H1 (cell line): ENCODE measurements at regions not wholly inside any gene's neighbourhood (a gene's known extent, or its start where the extent isn't known, plus 50 kb on each side); places are given as distances from the start of the nearest gene placed in this dataset.

Source experiments
- CTCF ChIA-PET: fragments of 300-600 bp; sonication (Branson Sonifier 250); formaldehyde crosslinking; loops from one replicate; lab custom pipeline; 2021; ENCODE audit not compliant: partially characterized antibody; lab: Charles Lee
- POLR2A ChIA-PET: fragments of 300-600 bp; sonication (Branson Sonifier 250); formaldehyde crosslinking; loops from one replicate; lab custom pipeline; 2021; ENCODE audit warnings: inconsistent platforms; ENCODE audit not compliant: partially characterized antibody; lab: Charles Lee
- DNase-seq, 2 experiments: peaks; one replicate each; pipeline versions ENCODE4 v3.0.0 to v3.0.0-alpha.2; 2010 to 2022; ENCODE audit warnings: low spot score in 2 of 2, low read depth in 1 of 2, mixed read lengths in 1 of 2
- FAIRE-seq: peaks from 2 replicates; lab custom pipeline; 2011; peaks lifted over from hg19 to GRCh38; lab: Jason Lieb, UNC
- H2AFZ ChIP-seq: 2 replicates; pipeline ENCODE4 v1.8.1; 2012; ENCODE audit warnings: low read length, inconsistent platforms
- H2AK5ac ChIP-seq: 2 replicates; pipeline ENCODE4 v1.6.1; 2013; ENCODE audit warnings: low read depth, low read length
- H2BK120ac ChIP-seq: replicated peaks from 2 replicates; pipeline ENCODE3; 2013; ENCODE audit warnings: low read depth, low read length, inconsistent platforms
- H2BK12ac ChIP-seq: 2 replicates; pipeline ENCODE4 v1.6.1; 2013; ENCODE audit warnings: low read depth, low read length
- H2BK15ac ChIP-seq: 2 replicates; pipeline ENCODE4 v1.6.1; 2013; ENCODE audit warnings: low read length
- H2BK20ac ChIP-seq: 2 replicates; pipeline ENCODE4 v1.6.1; 2013; ENCODE audit warnings: low read length
- H2BK5ac ChIP-seq: 2 replicates; pipeline ENCODE4 v1.6.1; 2013; ENCODE audit warnings: low read depth, low read length
- H3K14ac ChIP-seq: 2 replicates; pipeline ENCODE4 v1.6.1; 2013; ENCODE audit warnings: inconsistent platforms; ENCODE audit not compliant: insufficient read length
- H3K18ac ChIP-seq: 2 replicates; pipeline ENCODE4 v1.6.1; 2013; ENCODE audit warnings: low read length; ENCODE audit errors: extremely low read depth
- H3K23ac ChIP-seq: 2 replicates; pipeline ENCODE4 v1.6.1; 2013; ENCODE audit warnings: inconsistent platforms; ENCODE audit not compliant: insufficient read length
- H3K23me2 ChIP-seq: 2 replicates; pipeline ENCODE4 v1.6.1; 2013; ENCODE audit warnings: low read depth, low read length
- H3K27ac ChIP-seq: 2 replicates; pipeline ENCODE4 v1.6.1; 2011; ENCODE audit warnings: low read depth, low read length, inconsistent platforms
- H3K27me3 ChIP-seq, 4 experiments: replicated peaks in 1 of 4; 1 replicate in 1 of 4; 2 replicates in 3 of 4; pipeline versions ENCODE4 v1.6.1 to v1.8.1; 2011 to 2013; ENCODE audit warnings: low read length in 3 of 4, mild to moderate bottlenecking in 3 of 4, inconsistent platforms in 2 of 4, mixed read lengths in 2 of 4, moderate library complexity in 1 of 4; ENCODE audit not compliant: control insufficient read depth in 3 of 4, insufficient read depth in 3 of 4; ENCODE audit errors: extremely low read depth in 1 of 4
- H3K36me3 ChIP-seq, 4 experiments: 2 replicates each; pipeline versions ENCODE4 v1.6.1 to v1.8.1; 2011 to 2013; ENCODE audit warnings: mild to moderate bottlenecking in 4 of 4, low read length in 3 of 4, moderate library complexity in 2 of 4, control low read depth in 1 of 4, inconsistent platforms in 1 of 4; ENCODE audit not compliant: insufficient read depth in 4 of 4, control insufficient read depth in 2 of 4
- H3K4ac ChIP-seq: replicated peaks from 2 replicates; pipeline ENCODE3; 2013; ENCODE audit warnings: low read length, low read depth, mixed read lengths, inconsistent platforms; ENCODE audit not compliant: insufficient read length
- H3K4me1 ChIP-seq, 4 experiments: replicated peaks in 1 of 4; 1 replicate in 1 of 4; 2 replicates in 3 of 4; pipeline versions ENCODE4 v1.6.1 to v1.8.1; 2011 to 2013; ENCODE audit warnings: low read length in 3 of 4, inconsistent platforms in 2 of 4, mixed read lengths in 1 of 4; ENCODE audit not compliant: insufficient read depth in 4 of 4, control insufficient read depth in 3 of 4
- H3K4me2 ChIP-seq, 2 experiments: 2 replicates each; pipeline versions ENCODE4 v1.6.1 to v1.8.1; 2011 to 2013; ENCODE audit warnings: low read depth in 2 of 2, low read length in 2 of 2, control low read depth in 1 of 2, inconsistent platforms in 1 of 2, mild to moderate bottlenecking in 1 of 2; ENCODE audit not compliant: insufficient read depth in 1 of 2
- H3K4me3 ChIP-seq, 4 experiments: fragments of 200-600, 300-600 bp in 1 of 4; sonication (generic), shearing (Covaris generic), sonication (Bioruptor Twin) in 1 of 4; 2 replicates each; pipeline versions ENCODE4 v1.5.1 to v1.8.1; 2011 to 2016; ENCODE audit warnings: low read length in 4 of 4, low read depth in 3 of 4, control low read depth in 2 of 4, inconsistent platforms in 2 of 4, mild to moderate bottlenecking in 2 of 4, mixed read lengths in 1 of 4, moderate library complexity in 1 of 4; ENCODE audit not compliant: insufficient read depth in 2 of 4; ENCODE audit errors: extremely low read depth in 1 of 4
- H3K56ac ChIP-seq: replicated peaks from 2 replicates; pipeline ENCODE3; 2013; ENCODE audit warnings: low read depth, mild to moderate bottlenecking, mixed read lengths, low read length, inconsistent platforms; ENCODE audit not compliant: insufficient read length
- H3K79me1 ChIP-seq: 2 replicates; pipeline ENCODE4 v1.6.1; 2013; ENCODE audit warnings: low read depth, low read length, control low read depth
- H3K79me2 ChIP-seq, 2 experiments: 2 replicates each; pipeline versions ENCODE4 v1.6.1 to v1.8.1; 2012 to 2013; ENCODE audit warnings: low read length in 2 of 2, mild to moderate bottlenecking in 2 of 2, inconsistent platforms in 1 of 2; ENCODE audit not compliant: insufficient read depth in 2 of 2, control insufficient read depth in 1 of 2
- H3K9ac ChIP-seq, 4 experiments: replicated peaks in 1 of 4; 1 replicate in 1 of 4; 2 replicates in 3 of 4; pipeline versions ENCODE4 v1.6.1 to v1.8.1; 2011 to 2013; ENCODE audit warnings: low read depth in 3 of 4, low read length in 3 of 4, control low read depth in 2 of 4, mild to moderate bottlenecking in 2 of 4, moderate library complexity in 2 of 4, inconsistent platforms in 1 of 4; ENCODE audit errors: extremely low read depth in 1 of 4
- H3K9me3 ChIP-seq, 2 experiments: 2 replicates each; pipeline versions ENCODE4 v1.6.1 to v1.8.1; 2012 to 2013; ENCODE audit warnings: mild to moderate bottlenecking in 2 of 2, moderate library complexity in 2 of 2, control low read depth in 1 of 2, inconsistent platforms in 1 of 2, low read depth in 1 of 2, low read length in 1 of 2, mixed read lengths in 1 of 2; ENCODE audit not compliant: insufficient read depth in 2 of 2
- H4K20me1 ChIP-seq, 2 experiments: replicated peaks in 1 of 2; 2 replicates each; pipeline versions ENCODE3 to v1.8.1; 2011 to 2013; ENCODE audit warnings: inconsistent platforms in 2 of 2, low read length in 2 of 2, mild to moderate bottlenecking in 1 of 2; ENCODE audit not compliant: insufficient read depth in 2 of 2, control insufficient read depth in 1 of 2
- H4K5ac ChIP-seq: 2 replicates; pipeline ENCODE4 v1.6.1; 2013; ENCODE audit warnings: low read length, low read depth, mixed read lengths, inconsistent platforms; ENCODE audit not compliant: insufficient read length
- H4K8ac ChIP-seq: 2 replicates; pipeline ENCODE4 v1.8.0; 2013; ENCODE audit warnings: mild to moderate bottlenecking, moderate library complexity, low read length, inconsistent platforms; ENCODE audit not compliant: insufficient read depth; ENCODE audit errors: extremely low read depth
- H4K91ac ChIP-seq: replicated peaks from 2 replicates; pipeline ENCODE3; 2013; ENCODE audit warnings: low read length, mixed read lengths, inconsistent platforms; ENCODE audit not compliant: insufficient read length
- EGR1 ChIP-seq: IDR thresholded peaks from 2 replicates; pipeline ENCODE4 v1.6.1; 2011; ENCODE audit warnings: low read depth, low read length, borderline replicate concordance
- WGBS, 2 experiments: shearing (Covaris generic) in 1 of 2; methylation state at CpG; one replicate each; pipeline versions ENCODE4 v1.1.6 to v1.1.7; 2013 to 2015; ENCODE audit warnings: low lambda C conversion rate in 2 of 2, mixed read lengths in 2 of 2, inconsistent platforms in 1 of 2, low coverage in 1 of 2, missing lambda C conversion rate in 1 of 2; ENCODE audit not compliant: insufficient replicate concordance in 2 of 2, insufficient coverage in 1 of 2, insufficient read length in 1 of 2; ENCODE audit errors: extremely low coverage in 1 of 2, missing lambda C conversion rate in 1 of 2; 5-methylcytosine and 5-hydroxymethylcytosine counted together

- Histone ChIP-seq H3K4me1 (peaks cover 0 to 4% (median 0%) of the 10 kb centered on the region in 4 experiments; a peak in 1 of 7 replicates), H3K4ac (no peak overlapping the region), H2BK12ac (no peak overlapping the region), H3K79me1 (no peaks in the 10 kb centered on the region), H2BK5ac (no peak overlapping the region), H4K91ac (no peak overlapping the region), H2BK15ac (no peak overlapping the region), H3K36me3 (no peaks in the 10 kb centered on the region), H3K23me2 (no peaks in the 10 kb centered on the region), H3K27ac (no peak overlapping the region), H4K8ac (no peak overlapping the region), H3K79me2 (no peaks in the 10 kb centered on the region), H3K9ac (no peak overlapping the region), H4K20me1 (no peaks in the 10 kb centered on the region), H3K56ac (no peak overlapping the region), H3K23ac (no peak overlapping the region), H3K18ac (no peak overlapping the region), H3K27me3 (no peaks in the 10 kb centered on the region), H3K9me3 (no peaks in the 10 kb centered on the region), H4K5ac (no peak overlapping the region), H2AFZ (no peak overlapping the region), H3K4me3 (no peak overlapping the region), H3K4me2 (no peak overlapping the region), H2BK20ac (no peak overlapping the region), H2AK5ac (no peak overlapping the region), H3K14ac (no peak overlapping the region), H2BK120ac (no peak overlapping the region)
- ChIA-PET POLR2A (no interaction called here), CTCF (interaction anchor here (1.0 kb wide), 1 partner anchor 70 kb away, joined by 4 read pairs; no protein-coding TSS in a partner anchor)
- TF ChIP-seq EGR1 = no peak
- WGBS, 2 experiments = 80% methylated on average over 3 of the region's 3 CpGs; no CpG with 5 or more reads in 1 of the 2 experiments
- no peak for DNase-seq
- FAIRE-seq = no peak
These were observed 462.3 kb downstream of the OMA1 start for GRCh38 chr1:58084266-58084665.
